ENCODE measurements at regions not wholly inside any gene's neighbourhood (a gene's known extent, or its start where the extent isn't known, plus 50 kb on each side); places are given as distances from the start of the nearest gene placed in this dataset.

DNA sequence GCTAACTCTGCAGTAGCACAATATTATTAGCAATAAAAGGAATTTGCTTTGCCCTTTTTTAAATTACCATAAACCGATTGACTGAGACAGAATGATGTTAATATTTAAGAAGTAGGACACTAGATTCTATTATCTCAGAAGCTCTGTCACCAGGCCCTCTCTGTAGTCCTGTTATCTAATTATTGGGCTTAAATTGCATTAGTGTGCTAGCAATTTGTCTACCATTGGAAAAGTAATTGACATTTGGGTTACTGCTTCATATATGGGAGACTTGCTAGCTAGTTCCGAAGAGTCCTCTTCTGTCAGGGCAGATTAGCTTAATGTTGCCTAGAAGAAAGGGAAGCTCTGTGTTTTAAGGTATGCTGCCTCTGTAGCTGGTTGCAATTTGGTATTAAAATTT, 1107.3 kb upstream of the EEF2KMT start:
- intact Hi-C loops (cut with micrococcal nuclease; ENCODE audit: unreplicated experiment): no loop called here
- peaks cover 6% of the 10 kb centered on the region for H3K9me3 Mint-ChIP-seq (ENCODE audit: low read depth, unreplicated experiment)
- H3K4me3 Mint-ChIP-seq (ENCODE audit: low read depth, unreplicated experiment): no peak overlapping the region
- H3K27me3 Mint-ChIP-seq (ENCODE audit: unreplicated experiment): no peaks in the 10 kb centered on the region
- H3K36me3 Mint-ChIP-seq (ENCODE audit: insufficient read depth, unreplicated experiment): no peaks in the 10 kb centered on the region
- BruUV-seq (replicated peaks): no TSS peak
- TF ChIP-seq CTCF (IDR thresholded peaks at IDR 0.05; ENCODE audit: unreplicated experiment): no peak
- H3K4me1 Mint-ChIP-seq (ENCODE audit: low read depth, unreplicated experiment): no peaks in the 10 kb centered on the region
- CTCF ChIA-PET: no interaction called here
- no peak overlapping the region for H3K27ac Mint-ChIP-seq (ENCODE audit: unreplicated experiment)
- DNase-seq: no peak

- Mint-ChIP-seq H3K9me3 (ENCODE audit: low read depth, unreplicated experiment) (peaks cover 8% of the 10 kb centered on the region), H3K36me3 (ENCODE audit: insufficient read depth, unreplicated experiment) (no peaks in the 10 kb centered on the region), H3K4me3 (ENCODE audit: low read depth, unreplicated experiment) (no peak overlapping the region), H3K27me3 (ENCODE audit: unreplicated experiment) (no peaks in the 10 kb centered on the region), H3K4me1 (ENCODE audit: low read depth, unreplicated experiment) (no peaks in the 10 kb centered on the region), H3K27ac (ENCODE audit: unreplicated experiment) (no peak overlapping the region)
- CTCF ChIA-PET: interaction anchor here (0.6 kb wide), 1 partner anchor 1869 kb away, joined by 4 read pairs; no protein-coding TSS in a partner anchor
- intact Hi-C loops (cut with micrococcal nuclease; ENCODE audit: unreplicated experiment): no loop called here
- no TSS peak for BruUV-seq (replicated peaks)
- TF ChIP-seq CTCF (IDR thresholded peaks at IDR 0.05; ENCODE audit: unreplicated experiment): no peak
- no peak for DNase-seq
Observed at GRCh38 chr16:6200861-6201260, 1103.3 kb upstream of the EEF2KMT start.

DNA sequence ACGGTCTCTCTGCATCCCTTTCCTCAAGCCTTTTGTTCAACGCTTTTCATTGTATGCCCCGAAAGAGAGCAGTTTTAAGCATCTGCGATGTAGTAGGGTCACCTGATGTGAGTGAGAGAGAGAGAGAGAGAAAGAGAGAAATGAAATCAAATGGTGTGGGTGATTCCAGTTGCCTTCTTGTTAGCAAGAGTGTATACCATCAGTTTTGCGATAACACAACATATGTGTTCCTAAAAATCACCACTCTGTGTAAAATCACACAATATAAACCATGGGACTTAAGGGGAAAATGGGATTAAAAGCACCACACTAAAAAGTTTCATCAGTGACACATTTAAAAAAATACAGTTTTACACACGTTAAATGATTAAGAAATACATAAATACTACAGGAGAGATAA, 1102.7 kb upstream of the EEF2KMT start:
- peaks cover 8% of the 10 kb centered on the region for H3K9me3 Mint-ChIP-seq (ENCODE audit: low read depth, unreplicated experiment)
- H3K27me3 Mint-ChIP-seq (ENCODE audit: unreplicated experiment): no peaks in the 10 kb centered on the region
- H3K4me3 Mint-ChIP-seq (ENCODE audit: low read depth, unreplicated experiment): no peak overlapping the region
- intact Hi-C loops (cut with micrococcal nuclease; ENCODE audit: unreplicated experiment): no loop called here
- DNase-seq: no peak
- H3K27ac Mint-ChIP-seq (ENCODE audit: unreplicated experiment): no peak overlapping the region
- CTCF ChIA-PET: interaction anchor here (0.6 kb wide), 1 partner anchor 1870 kb away, joined by 4 read pairs; no protein-coding TSS in a partner anchor
- H3K36me3 Mint-ChIP-seq (ENCODE audit: insufficient read depth, unreplicated experiment): no peaks in the 10 kb centered on the region
- H3K4me1 Mint-ChIP-seq (ENCODE audit: low read depth, unreplicated experiment): no peaks in the 10 kb centered on the region
- no TSS peak for BruUV-seq (replicated peaks)
- TF ChIP-seq CTCF (IDR thresholded peaks at IDR 0.05; ENCODE audit: unreplicated experiment): no peak

DNA sequence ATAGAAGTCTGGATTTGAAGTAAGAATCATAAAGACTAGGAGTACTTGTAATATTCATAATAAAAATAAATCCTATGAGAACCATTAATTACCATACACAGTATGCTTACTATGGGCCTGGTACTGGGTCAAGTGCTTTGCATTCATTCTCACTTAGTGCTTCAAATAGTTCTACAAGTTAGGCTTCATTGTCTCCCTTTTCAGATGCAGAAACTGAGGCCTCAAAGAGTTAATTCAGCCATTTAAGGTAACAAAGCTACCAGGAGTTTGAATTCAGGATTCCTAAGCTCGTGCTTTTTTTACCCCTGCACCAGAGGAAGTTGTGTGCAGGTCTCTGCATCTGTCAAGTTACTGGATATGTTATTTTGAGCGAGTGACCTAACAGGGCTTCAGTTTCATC, 1098.4 kb upstream of the EEF2KMT start:
- no peak overlapping the region for H3K4me3 Mint-ChIP-seq (ENCODE audit: low read depth, unreplicated experiment)
- DNase-seq: no peak
- TF ChIP-seq CTCF (IDR thresholded peaks at IDR 0.05; ENCODE audit: unreplicated experiment): no peak
- H3K9me3 Mint-ChIP-seq (ENCODE audit: low read depth, unreplicated experiment): peaks cover 18% of the 10 kb centered on the region
- intact Hi-C loops (cut with micrococcal nuclease; ENCODE audit: unreplicated experiment): loop anchor here (10.0 kb wide), 1 partner anchor 59 kb away; no protein-coding TSS in a partner anchor
- no peaks in the 10 kb centered on the region for H3K36me3 Mint-ChIP-seq (ENCODE audit: insufficient read depth, unreplicated experiment)
- CTCF ChIA-PET: interaction anchor here (0.6 kb wide), 1 partner anchor 21 kb away, joined by 8 read pairs; no protein-coding TSS in a partner anchor
- H3K4me1 Mint-ChIP-seq (ENCODE audit: low read depth, unreplicated experiment): no peaks in the 10 kb centered on the region
- no peaks in the 10 kb centered on the region for H3K27me3 Mint-ChIP-seq (ENCODE audit: unreplicated experiment)
- H3K27ac Mint-ChIP-seq (ENCODE audit: unreplicated experiment): no peak overlapping the region
- BruUV-seq (replicated peaks): no TSS peak

Data from Calu3 (cell line).